ENCODE measurements at regions not wholly inside any gene's neighbourhood (a gene's known extent, or its start where the extent isn't known, plus 50 kb on each side); places are given as distances from the start of the nearest gene placed in this dataset.

GRCh38 chr3:193798051-193798450 is 205.0 kb downstream of the OPA1 start:
- Mint-ChIP-seq H3K27ac (no peak overlapping the region), H3K36me3 (no peaks in the 10 kb centered on the region), H3K27me3 (peaks cover 8 to 18% of the 10 kb centered on the region in 2 donors), H3K9me3 (no peaks in the 10 kb centered on the region), H3K4me3 (no peak overlapping the region), H3K4me1 (no peaks in the 10 kb centered on the region)
- no peak overlapping the region for H3K27ac ChIP-seq (ENCODE audit: low read length)
- WGBS (ENCODE audit: insufficient coverage): 100% methylated on average over 3 of the region's 4 CpGs
- peaks cover 0 to 4% of the 10 kb centered on the region in 2 experiments for H3K27me3 ChIP-seq (replicated peaks in 1 of 2; ENCODE audit: control insufficient read depth in 2 of 2, extremely low read depth in 1 of 2, insufficient read depth in 2 of 2, low read length in 1 of 2)
- ChIA-PET POLR2A (no interaction called here), CTCF (no interaction called here)
- H3K4me3 ChIP-seq (ENCODE audit: control insufficient read depth in 1 of 2, extremely low read depth in 1 of 2, low read length in 1 of 2): no peak overlapping the region
- no peak for DNase-seq
- no peaks in the 10 kb centered on the region for H3K36me3 ChIP-seq (ENCODE audit: control insufficient read depth in 2 of 2, extremely low read depth in 1 of 2, insufficient read depth in 1 of 2, low read length in 1 of 2)
- ATAC-seq (replicated peaks in 1 of 4): no peak
- no peaks in the 10 kb centered on the region for H3K9me3 ChIP-seq
- H3K4me1 ChIP-seq (ENCODE audit: control insufficient read depth in 1 of 2, extremely low read depth in 1 of 2, insufficient read depth in 2 of 2, low read length in 2 of 2): no peaks in the 10 kb centered on the region

GRCh38 chr3:193800138-193801043 is 207.4 kb downstream of the OPA1 start:
- CTCF ChIA-PET: no interaction called here
- POLR2A ChIA-PET: interaction anchor here in 1 of 2 donors (0.6 kb wide), 1 partner anchor 8 kb away, joined by 3 read pairs; no protein-coding TSS in a partner anchor
- no peaks in the 10 kb centered on the region for H3K4me1 ChIP-seq (ENCODE audit: control insufficient read depth in 1 of 2, extremely low read depth in 1 of 2, insufficient read depth in 2 of 2, low read length in 2 of 2)
- H3K27me3 ChIP-seq (replicated peaks in 1 of 2; ENCODE audit: control insufficient read depth in 2 of 2, extremely low read depth in 1 of 2, insufficient read depth in 2 of 2, low read length in 1 of 2): peaks cover 0 to 3% of the 10 kb centered on the region in 2 experiments
- no peaks in the 10 kb centered on the region for H3K9me3 ChIP-seq
- WGBS (ENCODE audit: insufficient coverage): 78% methylated on average over 6 of the region's 12 CpGs
- Mint-ChIP-seq H3K27me3 (peaks cover 5 to 6% of the 10 kb centered on the region in 2 donors), H3K36me3 (no peaks in the 10 kb centered on the region), H3K27ac (no peak overlapping the region), H3K4me1 (no peaks in the 10 kb centered on the region), H3K9me3 (no peaks in the 10 kb centered on the region), H3K4me3 (no peak overlapping the region)
- ATAC-seq (replicated peaks in 1 of 4) (no peak), DNase-seq (no peak)
- H3K4me3 ChIP-seq (ENCODE audit: control insufficient read depth in 1 of 2, extremely low read depth in 1 of 2, low read length in 1 of 2): no peak overlapping the region
- H3K36me3 ChIP-seq (ENCODE audit: control insufficient read depth in 2 of 2, extremely low read depth in 1 of 2, insufficient read depth in 1 of 2, low read length in 1 of 2): no peaks in the 10 kb centered on the region
- no peak overlapping the region for H3K27ac ChIP-seq (ENCODE audit: low read length)

DNA sequence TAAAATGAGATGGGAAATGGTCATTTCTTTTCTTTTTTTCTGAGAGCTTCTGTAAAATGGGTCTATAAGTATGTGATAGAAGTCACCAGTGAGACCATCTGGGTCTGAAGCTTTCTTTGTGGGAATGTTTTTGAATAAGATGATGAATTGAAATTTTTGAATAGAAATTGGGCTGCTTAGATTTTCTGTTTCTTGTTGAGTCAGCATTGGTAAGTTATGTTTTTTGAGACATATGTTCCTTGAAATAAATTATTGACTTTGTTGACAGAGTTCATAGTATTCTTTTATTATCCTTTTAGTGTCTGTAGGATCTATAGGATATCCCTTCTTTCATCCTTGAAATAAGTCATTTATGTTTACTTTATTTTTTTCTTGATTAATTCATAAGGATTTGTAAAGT is 208.1 kb downstream of the OPA1 start:
- H3K27ac Mint-ChIP-seq: no peak overlapping the region
- no peaks in the 10 kb centered on the region for H3K4me1 Mint-ChIP-seq
- Histone ChIP-seq H3K9me3 (no peaks in the 10 kb centered on the region), H3K4me3 (ENCODE audit: control insufficient read depth in 1 of 2, extremely low read depth in 1 of 2, low read length in 1 of 2) (no peak overlapping the region), H3K36me3 (ENCODE audit: control insufficient read depth in 2 of 2, extremely low read depth in 1 of 2, insufficient read depth in 1 of 2, low read length in 1 of 2) (no peaks in the 10 kb centered on the region), H3K27me3 (replicated peaks in 1 of 2; ENCODE audit: control insufficient read depth in 2 of 2, extremely low read depth in 1 of 2, insufficient read depth in 2 of 2, low read length in 1 of 2) (no peaks in the 10 kb centered on the region), H3K27ac (ENCODE audit: low read length) (no peak overlapping the region), H3K4me1 (ENCODE audit: control insufficient read depth in 1 of 2, extremely low read depth in 1 of 2, insufficient read depth in 2 of 2, low read length in 2 of 2) (no peaks in the 10 kb centered on the region)
- H3K36me3 Mint-ChIP-seq: no peaks in the 10 kb centered on the region
- no peaks in the 10 kb centered on the region for H3K9me3 Mint-ChIP-seq
- DNase-seq (no peak), ATAC-seq (replicated peaks in 1 of 4) (no peak)
- ChIA-PET CTCF (interaction anchor here in 1 of 2 donors (0.7 kb wide), 1 partner anchor 29 kb away, joined by 4 read pairs; no protein-coding TSS in a partner anchor), POLR2A (interaction anchor here in 1 of 2 donors (0.6 kb wide), 1 partner anchor 9 kb away, joined by 3 read pairs; no protein-coding TSS in a partner anchor)
- H3K27me3 Mint-ChIP-seq: peaks cover 3% of the 10 kb centered on the region in 2 donors
- H3K4me3 Mint-ChIP-seq: no peak overlapping the region

DNA sequence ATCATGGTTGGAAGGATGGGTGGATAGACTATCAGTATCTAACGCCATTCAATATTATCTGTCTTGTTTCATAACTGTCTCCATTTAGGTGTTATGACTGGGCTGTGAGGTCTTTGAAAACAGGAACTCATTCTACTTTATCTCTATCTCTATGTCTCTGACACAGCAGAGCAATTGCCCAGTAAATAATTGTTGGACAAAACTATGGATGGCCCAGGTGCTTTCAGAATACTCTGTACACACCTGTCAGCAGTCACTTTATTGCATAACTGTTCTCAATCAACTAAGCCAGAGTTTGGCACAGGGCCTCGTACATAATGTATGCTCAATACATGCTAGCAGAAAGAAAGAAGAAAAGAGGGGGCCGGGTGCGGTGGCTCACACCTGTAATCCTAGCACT is 210.3 kb downstream of the OPA1 start:
- Histone ChIP-seq H3K36me3 (ENCODE audit: control insufficient read depth in 2 of 2, extremely low read depth in 1 of 2, insufficient read depth in 1 of 2, low read length in 1 of 2) (no peaks in the 10 kb centered on the region), H3K4me1 (ENCODE audit: control insufficient read depth in 1 of 2, extremely low read depth in 1 of 2, insufficient read depth in 2 of 2, low read length in 2 of 2) (no peaks in the 10 kb centered on the region), H3K4me3 (ENCODE audit: control insufficient read depth in 1 of 2, extremely low read depth in 1 of 2, low read length in 1 of 2) (no peak overlapping the region), H3K27ac (ENCODE audit: low read length) (no peak overlapping the region), H3K9me3 (no peaks in the 10 kb centered on the region), H3K27me3 (replicated peaks in 1 of 2; ENCODE audit: control insufficient read depth in 2 of 2, extremely low read depth in 1 of 2, insufficient read depth in 2 of 2, low read length in 1 of 2) (peaks cover 0 to 3% of the 10 kb centered on the region in 2 experiments)
- Mint-ChIP-seq H3K27ac (no peak overlapping the region), H3K9me3 (no peaks in the 10 kb centered on the region), H3K27me3 (peaks cover 3 to 4% of the 10 kb centered on the region in 2 donors), H3K36me3 (no peaks in the 10 kb centered on the region), H3K4me1 (no peaks in the 10 kb centered on the region), H3K4me3 (no peak overlapping the region)
- ATAC-seq (replicated peaks in 1 of 4) (no peak), DNase-seq (no peak)
- WGBS (ENCODE audit: insufficient coverage): no CpG with 5 or more reads among the region's 4 CpGs
- POLR2A ChIA-PET: no interaction called here
- CTCF ChIA-PET: no interaction called here

GRCh38 chr3:193805448-193805847 is 212.4 kb downstream of the OPA1 start:
- no peaks in the 10 kb centered on the region for H3K36me3 ChIP-seq (ENCODE audit: control insufficient read depth in 2 of 2, extremely low read depth in 1 of 2, insufficient read depth in 1 of 2, low read length in 1 of 2)
- peaks cover 3 to 4% of the 10 kb centered on the region in 2 donors for H3K27me3 Mint-ChIP-seq
- H3K36me3 Mint-ChIP-seq: no peaks in the 10 kb centered on the region
- no peaks in the 10 kb centered on the region for H3K9me3 Mint-ChIP-seq
- no peak overlapping the region for H3K27ac ChIP-seq (ENCODE audit: low read length)
- no peak for DNase-seq
- H3K4me3 ChIP-seq (ENCODE audit: control insufficient read depth in 1 of 2, extremely low read depth in 1 of 2, low read length in 1 of 2): no peak overlapping the region
- H3K27ac Mint-ChIP-seq: no peak overlapping the region
- ChIA-PET POLR2A (no interaction called here), CTCF (no interaction called here)
- no peaks in the 10 kb centered on the region for H3K4me1 Mint-ChIP-seq
- H3K9me3 ChIP-seq: no peaks in the 10 kb centered on the region
- no peak for ATAC-seq (replicated peaks in 1 of 4)
- peaks cover 0 to 6% of the 10 kb centered on the region in 2 experiments for H3K27me3 ChIP-seq (replicated peaks in 1 of 2; ENCODE audit: control insufficient read depth in 2 of 2, extremely low read depth in 1 of 2, insufficient read depth in 2 of 2, low read length in 1 of 2)
- H3K4me3 Mint-ChIP-seq: no peak overlapping the region
- H3K4me1 ChIP-seq (ENCODE audit: control insufficient read depth in 1 of 2, extremely low read depth in 1 of 2, insufficient read depth in 2 of 2, low read length in 2 of 2): no peaks in the 10 kb centered on the region
- WGBS (ENCODE audit: insufficient coverage): 100% methylated on average over 3 of the region's 8 CpGs

GRCh38 chr3:193808317-193808716 is 215.3 kb downstream of the OPA1 start:
- WGBS (ENCODE audit: insufficient coverage): 89% methylated on average over 8 of the region's 8 CpGs
- CTCF ChIA-PET: no interaction called here
- Histone ChIP-seq H3K27ac (ENCODE audit: low read length) (no peak overlapping the region), H3K4me1 (ENCODE audit: control insufficient read depth in 1 of 2, extremely low read depth in 1 of 2, insufficient read depth in 2 of 2, low read length in 2 of 2) (no peaks in the 10 kb centered on the region), H3K9me3 (no peaks in the 10 kb centered on the region), H3K4me3 (ENCODE audit: control insufficient read depth in 1 of 2, extremely low read depth in 1 of 2, low read length in 1 of 2) (no peak overlapping the region), H3K27me3 (replicated peaks in 1 of 2; ENCODE audit: control insufficient read depth in 2 of 2, extremely low read depth in 1 of 2, insufficient read depth in 2 of 2, low read length in 1 of 2) (peaks cover 0 to 6% of the 10 kb centered on the region in 2 experiments), H3K36me3 (ENCODE audit: control insufficient read depth in 2 of 2, extremely low read depth in 1 of 2, insufficient read depth in 1 of 2, low read length in 1 of 2) (no peaks in the 10 kb centered on the region)
- POLR2A ChIA-PET: no interaction called here
- H3K9me3 Mint-ChIP-seq: no peaks in the 10 kb centered on the region
- ATAC-seq (replicated peaks in 1 of 4): no peak
- H3K27me3 Mint-ChIP-seq: peaks cover 0 to 4% of the 10 kb centered on the region in 2 donors
- no peak overlapping the region for H3K27ac Mint-ChIP-seq
- H3K36me3 Mint-ChIP-seq: no peaks in the 10 kb centered on the region
- H3K4me3 Mint-ChIP-seq: no peak overlapping the region
- no peaks in the 10 kb centered on the region for H3K4me1 Mint-ChIP-seq
- DNase-seq: no peak
